HG03159 (cell line): ENCODE measurements at regions not wholly inside any gene's neighbourhood (a gene's known extent, or its start where the extent isn't known, plus 50 kb on each side); places are given as distances from the start of the nearest gene placed in this dataset.

ENCODE experiments used
- ATAC-seq: cut with Tn5 transposase; IDR thresholded peaks from one replicate; pipeline ENCODE4 v1.9.1; 2021; ENCODE audit warnings: mild to moderate bottlenecking, moderate library complexity; ENCODE audit not compliant: unreplicated experiment

DNA sequence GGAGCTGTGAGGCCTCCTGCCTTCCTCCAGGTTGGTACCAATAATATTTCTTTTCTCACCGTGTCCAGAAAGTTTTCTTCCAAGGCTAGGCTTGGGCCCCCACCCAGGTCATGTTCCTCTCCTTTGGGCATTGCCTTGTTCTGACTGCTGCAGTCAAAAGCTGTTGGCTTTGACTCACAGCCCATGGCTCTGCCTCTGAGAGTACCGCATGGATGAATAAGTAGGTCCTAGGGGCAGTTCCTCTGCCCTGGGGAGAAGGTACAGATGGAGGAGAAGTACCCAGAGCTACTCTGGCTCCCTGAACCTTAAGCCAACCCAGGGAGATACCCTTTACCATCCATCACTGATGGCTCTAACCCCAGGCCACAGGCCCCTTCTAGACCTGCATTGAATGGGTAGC is 115.0 kb downstream of the NAV1 start:
- ATAC-seq: no peak

DNA sequence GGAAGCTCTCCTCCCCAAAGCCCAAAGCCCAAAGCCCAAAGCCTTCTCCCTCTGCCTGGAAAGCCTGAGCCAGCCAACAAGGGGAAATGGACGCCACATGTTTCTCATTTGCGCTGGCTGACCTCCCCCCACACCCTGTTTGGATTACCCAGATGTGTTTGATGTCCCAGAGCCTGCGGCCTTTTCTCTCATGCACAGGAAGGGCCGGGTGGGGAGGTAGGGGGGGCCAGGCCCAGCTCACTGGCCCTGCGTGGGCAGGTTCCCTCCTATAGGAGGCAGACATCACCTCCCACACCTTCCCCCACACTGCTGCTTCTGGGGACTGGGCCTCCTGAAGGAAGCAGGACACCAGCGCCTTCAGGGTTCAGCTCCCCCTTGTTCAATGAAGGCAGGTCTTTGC is 116.3 kb downstream of the NAV1 start:
- ATAC-seq: no peak

- ATAC-seq: no peak
Observed at GRCh38 chr1:201655910-201656309, 117.0 kb downstream of the NAV1 start.

GRCh38 chr1:201656311-201657032 is 117.5 kb downstream of the NAV1 start:
- no peak for ATAC-seq

- no peak for ATAC-seq
Observed at GRCh38 chr1:201659572-201659971, 120.6 kb downstream of the NAV1 start.

DNA sequence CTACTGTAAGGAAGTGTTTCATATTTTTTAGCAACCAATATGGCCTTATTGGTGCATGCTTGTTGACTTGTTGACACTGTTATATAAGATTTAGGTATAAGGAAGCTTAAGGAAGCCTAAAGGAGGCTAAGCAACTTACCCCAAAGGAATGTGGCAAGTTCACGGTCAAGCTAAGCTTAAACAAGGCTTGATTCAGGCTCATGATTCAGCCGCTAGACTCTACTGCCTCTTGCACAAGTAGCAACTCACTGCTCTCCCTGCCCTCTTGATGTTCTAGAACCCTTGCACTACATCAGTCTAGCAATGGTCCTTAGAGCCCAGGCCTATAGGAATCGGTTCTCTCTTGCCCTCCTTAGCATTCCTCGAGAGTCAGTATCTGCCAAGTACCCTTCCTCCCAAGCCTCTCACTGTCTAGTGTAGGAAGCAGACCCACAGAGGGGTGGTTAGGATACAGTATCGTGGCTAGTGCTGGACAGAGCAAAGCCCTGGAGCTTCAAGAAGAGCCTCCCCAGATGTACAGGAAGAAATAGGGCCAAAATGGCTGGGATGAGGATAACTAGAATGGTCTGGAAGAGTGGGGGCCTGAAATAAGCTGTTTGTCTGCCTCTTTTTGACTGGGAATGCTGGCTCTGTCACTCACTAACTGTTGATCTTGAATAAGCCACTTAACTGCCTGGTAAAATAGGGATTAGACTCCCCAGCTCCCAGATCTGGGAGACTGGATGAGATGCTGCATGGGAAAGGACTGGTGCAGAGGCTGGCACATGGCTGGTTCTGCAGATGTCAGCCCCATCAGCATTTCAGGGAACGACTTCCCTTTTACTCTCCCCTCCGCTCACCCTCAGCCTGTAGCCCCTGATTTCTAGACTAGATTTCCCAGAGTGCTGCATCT is 122.2 kb downstream of the NAV1 start:
- no peak for ATAC-seq

DNA sequence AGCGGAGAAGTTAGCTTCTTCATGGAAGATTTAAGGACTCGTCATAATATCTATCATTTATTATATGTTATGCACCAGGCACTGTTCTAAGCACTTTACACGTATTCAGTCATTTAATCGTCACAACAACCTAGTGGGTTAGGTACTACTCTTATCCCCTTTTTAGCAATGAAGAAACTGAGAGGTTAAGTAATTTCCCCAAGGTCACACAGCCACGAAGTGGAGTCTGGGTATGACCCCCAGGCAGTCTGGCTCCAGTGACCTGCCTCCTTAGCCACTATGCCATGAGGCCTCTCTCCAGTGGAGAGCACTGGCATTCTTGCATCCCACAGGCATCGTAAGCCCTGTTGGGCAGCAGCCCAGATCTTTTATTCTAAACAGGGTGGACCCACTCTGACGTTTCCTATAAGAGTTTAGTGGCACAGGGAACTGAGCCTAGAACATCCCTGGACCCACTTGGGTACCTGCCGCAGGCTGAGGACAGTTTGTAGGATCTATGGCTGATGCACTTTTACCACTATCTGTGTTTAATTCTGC is 123.0 kb downstream of the NAV1 start:
- ATAC-seq: no peak

GRCh38 chr1:201662646-201663045 is 123.7 kb downstream of the NAV1 start:
- no peak for ATAC-seq

GRCh38 chr1:201663491-201664113 is 124.7 kb downstream of the NAV1 start:
- ATAC-seq: no peak

DNA sequence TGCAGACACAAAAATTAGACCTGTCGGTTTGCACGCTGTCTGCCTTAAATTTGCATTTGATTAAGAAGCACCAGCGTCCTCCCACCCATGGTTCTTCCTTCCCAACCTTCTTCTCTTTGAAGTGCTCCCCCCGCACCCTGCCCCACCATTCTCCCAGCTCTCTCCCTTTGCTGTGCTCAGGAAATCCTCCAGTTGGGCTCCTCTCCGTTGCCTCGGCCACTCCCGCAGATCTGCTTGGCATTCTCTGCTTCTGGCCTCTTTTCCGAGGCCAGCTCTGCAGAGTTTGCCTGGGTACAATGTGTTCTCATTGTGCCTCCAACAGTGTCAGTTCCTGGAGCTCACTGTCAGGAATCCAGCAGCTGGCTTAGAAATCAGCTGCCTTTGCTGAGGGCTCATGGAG is 126.1 kb downstream of the NAV1 start:
- ATAC-seq: no peak

DNA sequence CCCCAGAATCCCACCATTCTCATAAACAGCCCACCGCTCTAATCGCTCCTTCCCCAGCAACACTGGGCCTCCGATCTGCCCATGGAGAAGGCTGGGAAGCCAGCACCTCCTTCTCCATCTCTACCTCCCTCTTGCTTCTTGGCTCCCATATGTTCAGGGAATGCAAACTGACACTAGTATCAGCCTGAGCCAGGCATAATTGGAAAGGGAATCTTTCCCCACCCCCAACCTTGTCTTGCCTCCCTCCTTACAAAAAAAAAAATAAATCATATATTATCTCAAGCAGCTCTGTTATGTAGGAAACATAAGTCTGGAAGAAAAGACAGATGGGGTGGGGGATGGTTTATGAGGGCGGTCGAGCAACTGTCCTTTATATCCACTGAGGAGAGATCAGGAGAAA is 127.2 kb downstream of the NAV1 start:
- no peak for ATAC-seq

- no peak for ATAC-seq
Observed at GRCh38 chr1:201666645-201667044, 127.7 kb downstream of the NAV1 start.

- no peak for ATAC-seq
Observed at GRCh38 chr1:201667479-201667878, 128.6 kb downstream of the NAV1 start.

DNA sequence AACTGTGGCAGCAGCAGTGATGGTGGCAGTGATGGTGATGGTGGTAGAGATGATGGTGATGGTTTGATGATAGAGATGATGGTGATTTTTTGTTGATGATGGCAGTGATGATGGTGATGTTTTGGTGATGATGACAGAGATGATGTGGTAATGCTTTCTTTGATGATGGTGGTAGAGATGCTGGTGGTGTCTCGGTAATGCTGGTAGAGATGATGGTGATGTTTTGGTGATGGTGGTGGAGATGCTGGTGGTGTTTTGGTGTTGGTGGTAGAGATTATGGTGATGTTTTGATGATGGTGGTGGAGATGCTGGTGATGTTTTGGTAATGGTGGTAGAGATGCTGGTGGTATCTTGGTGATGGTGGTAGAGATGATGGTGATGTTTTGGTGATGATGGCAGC is 131.6 kb downstream of the NAV1 start:
- no peak for ATAC-seq

- no peak for ATAC-seq
Observed at GRCh38 chr1:201672685-201673084, 133.8 kb downstream of the NAV1 start.

- no peak for ATAC-seq
Observed at GRCh38 chr1:201673093-201673492, 134.2 kb downstream of the NAV1 start.

- ATAC-seq: no peak
Observed at GRCh38 chr1:201673915-201674314, 135.0 kb downstream of the NAV1 start.

DNA sequence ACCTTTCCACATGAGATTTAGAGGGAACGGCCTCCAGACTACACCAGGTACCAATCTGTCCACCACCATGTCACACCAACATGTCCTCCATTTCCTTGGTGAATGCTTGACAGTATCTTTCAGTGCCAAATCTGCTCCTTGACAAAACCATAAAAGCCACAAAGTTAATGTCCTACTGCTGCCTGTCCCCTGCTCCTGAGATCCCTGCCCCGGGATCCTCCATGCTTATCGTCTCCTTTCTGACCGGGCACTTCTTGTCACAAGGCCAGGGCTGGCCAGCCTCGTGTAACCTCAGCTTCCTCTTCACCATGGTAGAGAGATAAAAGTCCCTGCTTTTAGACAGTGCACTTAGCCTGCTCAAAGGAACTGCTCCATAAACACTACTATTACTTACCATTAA is 136.2 kb downstream of the NAV1 start:
- no peak for ATAC-seq

DNA sequence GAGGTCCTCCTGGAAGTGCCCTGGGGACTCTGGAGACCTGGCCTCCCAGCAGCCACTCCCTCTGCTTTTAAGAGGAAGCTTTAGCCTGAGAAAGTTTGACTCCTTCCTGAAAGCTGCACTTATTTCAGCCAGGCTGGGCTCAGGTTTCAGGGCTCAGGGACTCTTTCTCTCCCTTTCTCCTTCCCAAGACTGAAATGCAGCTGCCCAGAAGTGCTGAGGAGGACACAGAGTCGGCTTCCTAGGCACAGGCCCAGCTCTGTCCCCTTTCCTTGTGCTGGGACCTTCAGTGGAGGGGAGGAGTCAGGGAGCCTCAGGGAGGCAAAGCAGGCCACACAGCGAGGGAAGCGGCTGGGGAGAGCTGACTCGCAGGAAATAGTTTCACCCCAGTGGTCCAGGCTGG is 137.3 kb downstream of the NAV1 start:
- no peak for ATAC-seq

GRCh38 chr1:201676641-201677040 is 137.7 kb downstream of the NAV1 start:
- no peak for ATAC-seq

DNA sequence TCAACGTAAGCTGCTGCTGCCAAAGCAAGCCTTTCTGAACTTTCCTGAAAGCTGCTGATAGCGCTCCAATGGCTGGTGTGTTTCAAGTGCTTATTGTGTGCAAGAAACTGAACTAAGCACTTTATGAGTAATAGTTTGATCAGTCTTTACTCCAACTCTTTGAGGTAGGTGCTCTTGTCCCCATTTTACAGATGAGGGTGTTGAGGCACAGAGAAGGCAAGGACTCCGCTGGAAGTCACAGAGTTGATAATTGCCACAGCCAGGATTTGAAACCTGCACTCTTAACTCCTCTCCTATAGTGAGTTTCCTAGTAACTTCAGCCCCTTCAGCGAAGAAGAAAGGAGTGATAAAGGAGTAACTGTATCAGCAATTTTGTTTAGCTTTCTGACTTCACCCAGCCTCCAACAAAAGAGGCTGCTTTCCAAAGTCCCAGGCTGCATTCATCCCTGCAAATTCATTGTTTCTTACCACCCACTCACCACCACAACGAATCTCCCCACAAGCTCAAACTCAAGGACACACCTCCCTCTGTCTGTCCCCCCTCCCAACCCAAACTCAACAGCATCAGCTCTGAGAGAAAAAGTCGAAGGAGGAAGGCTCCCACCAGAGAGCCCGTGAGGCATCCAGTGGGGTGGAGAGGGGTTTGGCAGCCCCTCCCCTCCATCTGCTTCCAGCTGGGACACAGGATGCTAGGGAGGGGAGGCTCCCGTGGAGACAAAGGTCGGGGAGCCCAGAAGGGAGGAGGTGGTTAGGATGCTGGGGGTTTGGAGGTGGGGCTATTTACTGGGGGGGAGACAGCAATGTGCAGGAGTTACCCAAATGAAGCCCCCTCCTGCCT is 139.6 kb downstream of the NAV1 start:
- ATAC-seq: no peak
